ENCODE measurements at regions not wholly inside any gene's neighbourhood (a gene's known extent, or its start where the extent isn't known, plus 50 kb on each side); places are given as distances from the start of the nearest gene placed in this dataset.

GRCh38 chrX:69279234-69279633 is 114.0 kb upstream of the PJA1 start:
- no peak overlapping the region for H3K27ac ChIP-seq (ENCODE audit: insufficient read depth in 1 of 2, low read depth in 1 of 2, low read length in 2 of 2, poor library complexity in 1 of 2, severe bottlenecking in 2 of 2)
- CTCF ChIA-PET, result no interaction called here
- no peaks in the 10 kb centered on the region for H3K36me3 ChIP-seq (ENCODE audit: control insufficient read depth in 4 of 4, insufficient read depth in 4 of 4, low read length in 3 of 4)
- peaks cover 0 to 9% (median 2%) of the 10 kb centered on the region in 5 experiments for H3K27me3 ChIP-seq (replicated peaks in 2 of 5; ENCODE audit: control insufficient read depth in 4 of 5, insufficient read depth in 5 of 5, low read length in 4 of 5)
- no peaks in the 10 kb centered on the region for H3K9me3 ChIP-seq (ENCODE audit: control extremely low read depth in 1 of 5, control insufficient read depth in 4 of 5, insufficient read depth in 2 of 5, low read depth in 1 of 5, low read length in 4 of 5)
- H3K4me1 ChIP-seq (ENCODE audit: control extremely low read depth in 1 of 4, control insufficient read depth in 4 of 4, insufficient read depth in 4 of 4, low read length in 3 of 4), result no peaks in the 10 kb centered on the region
- no peak overlapping the region for H3K4me3 ChIP-seq (ENCODE audit: control insufficient read depth in 1 of 7, extremely low read depth in 1 of 7, insufficient read depth in 4 of 7, low read depth in 2 of 7, low read length in 6 of 7)
- WGBS (ENCODE audit: insufficient coverage), result 83% methylated on average over 1 of the region's 3 CpGs
- POLR2A ChIA-PET, result no interaction called here
- no peak for DNase-seq

- Histone ChIP-seq H3K27me3 (replicated peaks in 2 of 5; ENCODE audit: control insufficient read depth in 4 of 5, insufficient read depth in 5 of 5, low read length in 4 of 5) (peaks cover 0 to 7% (median 0%) of the 10 kb centered on the region in 5 experiments), H3K4me3 (ENCODE audit: control insufficient read depth in 1 of 7, extremely low read depth in 1 of 7, insufficient read depth in 4 of 7, low read depth in 2 of 7, low read length in 6 of 7) (no peak overlapping the region), H3K27ac (ENCODE audit: insufficient read depth in 1 of 2, low read depth in 1 of 2, low read length in 2 of 2, poor library complexity in 1 of 2, severe bottlenecking in 2 of 2) (no peak overlapping the region), H3K36me3 (ENCODE audit: control insufficient read depth in 4 of 4, insufficient read depth in 4 of 4, low read length in 3 of 4) (no peaks in the 10 kb centered on the region), H3K4me1 (ENCODE audit: control extremely low read depth in 1 of 4, control insufficient read depth in 4 of 4, insufficient read depth in 4 of 4, low read length in 3 of 4) (no peaks in the 10 kb centered on the region), H3K9me3 (ENCODE audit: control extremely low read depth in 1 of 5, control insufficient read depth in 4 of 5, insufficient read depth in 2 of 5, low read depth in 1 of 5, low read length in 4 of 5) (no peaks in the 10 kb centered on the region)
- 43% methylated on average over 6 of the region's 16 CpGs for WGBS (ENCODE audit: insufficient coverage)
- CTCF ChIA-PET, result no interaction called here
- no peak for DNase-seq
- POLR2A ChIA-PET, result no interaction called here
These were observed 112.9 kb upstream of the PJA1 start for GRCh38 chrX:69278031-69278687.

GRCh38 chrX:69277369-69277990 is 112.2 kb upstream of the PJA1 start:
- Histone ChIP-seq H3K9me3 (ENCODE audit: control extremely low read depth in 1 of 5, control insufficient read depth in 4 of 5, insufficient read depth in 2 of 5, low read depth in 1 of 5, low read length in 4 of 5) (no peaks in the 10 kb centered on the region), H3K36me3 (ENCODE audit: control insufficient read depth in 4 of 4, insufficient read depth in 4 of 4, low read length in 3 of 4) (no peaks in the 10 kb centered on the region), H3K27me3 (replicated peaks in 2 of 5; ENCODE audit: control insufficient read depth in 4 of 5, insufficient read depth in 5 of 5, low read length in 4 of 5) (peaks cover 0 to 7% (median 0%) of the 10 kb centered on the region in 5 experiments), H3K4me3 (ENCODE audit: control insufficient read depth in 1 of 7, extremely low read depth in 1 of 7, insufficient read depth in 4 of 7, low read depth in 2 of 7, low read length in 6 of 7) (no peak overlapping the region), H3K4me1 (ENCODE audit: control extremely low read depth in 1 of 4, control insufficient read depth in 4 of 4, insufficient read depth in 4 of 4, low read length in 3 of 4) (no peaks in the 10 kb centered on the region), H3K27ac (ENCODE audit: insufficient read depth in 1 of 2, low read depth in 1 of 2, low read length in 2 of 2, poor library complexity in 1 of 2, severe bottlenecking in 2 of 2) (no peak overlapping the region)
- POLR2A ChIA-PET, result no interaction called here
- no peak for DNase-seq
- CTCF ChIA-PET, result no interaction called here
- WGBS (ENCODE audit: insufficient coverage), result 92% methylated on average over 8 of the region's 9 CpGs

- no peaks in the 10 kb centered on the region for H3K4me1 ChIP-seq (ENCODE audit: control extremely low read depth in 1 of 4, control insufficient read depth in 4 of 4, insufficient read depth in 4 of 4, low read length in 3 of 4)
- no peak overlapping the region for H3K27ac ChIP-seq (ENCODE audit: insufficient read depth in 1 of 2, low read depth in 1 of 2, low read length in 2 of 2, poor library complexity in 1 of 2, severe bottlenecking in 2 of 2)
- no peak for DNase-seq
- H3K9me3 ChIP-seq (ENCODE audit: control extremely low read depth in 1 of 5, control insufficient read depth in 4 of 5, insufficient read depth in 2 of 5, low read depth in 1 of 5, low read length in 4 of 5), result no peaks in the 10 kb centered on the region
- no peak overlapping the region for H3K4me3 ChIP-seq (ENCODE audit: control insufficient read depth in 1 of 7, extremely low read depth in 1 of 7, insufficient read depth in 4 of 7, low read depth in 2 of 7, low read length in 6 of 7)
- ChIA-PET CTCF (no interaction called here), POLR2A (no interaction called here)
- WGBS (ENCODE audit: insufficient coverage), result 20% methylated on average over 1 of the region's 1 CpG
- peaks cover 0 to 26% (median 0%) of the 10 kb centered on the region in 5 experiments for H3K27me3 ChIP-seq (replicated peaks in 2 of 5; ENCODE audit: control insufficient read depth in 4 of 5, insufficient read depth in 5 of 5, low read length in 4 of 5)
- no peaks in the 10 kb centered on the region for H3K36me3 ChIP-seq (ENCODE audit: control insufficient read depth in 4 of 4, insufficient read depth in 4 of 4, low read length in 3 of 4)
These were observed 103.4 kb upstream of the PJA1 start for GRCh38 chrX:69268611-69269010.

- ChIA-PET CTCF (no interaction called here), POLR2A (no interaction called here)
- DNase-seq, result no peak
- Histone ChIP-seq H3K36me3 (ENCODE audit: control insufficient read depth in 4 of 4, insufficient read depth in 4 of 4, low read length in 3 of 4) (no peaks in the 10 kb centered on the region), H3K27me3 (replicated peaks in 2 of 5; ENCODE audit: control insufficient read depth in 4 of 5, insufficient read depth in 5 of 5, low read length in 4 of 5) (peaks cover 0 to 53% (median 5%) of the 10 kb centered on the region in 5 experiments), H3K9me3 (ENCODE audit: control extremely low read depth in 1 of 5, control insufficient read depth in 4 of 5, insufficient read depth in 2 of 5, low read depth in 1 of 5, low read length in 4 of 5) (no peaks in the 10 kb centered on the region), H3K4me1 (ENCODE audit: control extremely low read depth in 1 of 4, control insufficient read depth in 4 of 4, insufficient read depth in 4 of 4, low read length in 3 of 4) (no peaks in the 10 kb centered on the region), H3K4me3 (ENCODE audit: control insufficient read depth in 1 of 7, extremely low read depth in 1 of 7, insufficient read depth in 4 of 7, low read depth in 2 of 7, low read length in 6 of 7) (no peak overlapping the region), H3K27ac (ENCODE audit: insufficient read depth in 1 of 2, low read depth in 1 of 2, low read length in 2 of 2, poor library complexity in 1 of 2, severe bottlenecking in 2 of 2) (no peak overlapping the region)
- WGBS (ENCODE audit: insufficient coverage), result 38% methylated on average over 12 of the region's 13 CpGs
These were observed 98.9 kb upstream of the PJA1 start for GRCh38 chrX:69264158-69264581.

GRCh38 chrX:69263251-69263820 is 98.1 kb upstream of the PJA1 start:
- 80% methylated on average over 1 of the region's 3 CpGs for WGBS (ENCODE audit: insufficient coverage)

More at GRCh38 chrX:69263251-69263820, 98.1 kb upstream of the PJA1 start:
- Histone ChIP-seq H3K27me3 (replicated peaks in 2 of 5; ENCODE audit: control insufficient read depth in 4 of 5, insufficient read depth in 5 of 5, low read length in 4 of 5) (peaks cover 0 to 53% (median 5%) of the 10 kb centered on the region in 5 experiments), H3K27ac (ENCODE audit: insufficient read depth in 1 of 2, low read depth in 1 of 2, low read length in 2 of 2, poor library complexity in 1 of 2, severe bottlenecking in 2 of 2) (no peak overlapping the region), H3K4me1 (ENCODE audit: control extremely low read depth in 1 of 4, control insufficient read depth in 4 of 4, insufficient read depth in 4 of 4, low read length in 3 of 4) (no peaks in the 10 kb centered on the region), H3K9me3 (ENCODE audit: control extremely low read depth in 1 of 5, control insufficient read depth in 4 of 5, insufficient read depth in 2 of 5, low read depth in 1 of 5, low read length in 4 of 5) (no peaks in the 10 kb centered on the region), H3K4me3 (ENCODE audit: control insufficient read depth in 1 of 7, extremely low read depth in 1 of 7, insufficient read depth in 4 of 7, low read depth in 2 of 7, low read length in 6 of 7) (no peak overlapping the region), H3K36me3 (ENCODE audit: control insufficient read depth in 4 of 4, insufficient read depth in 4 of 4, low read length in 3 of 4) (no peaks in the 10 kb centered on the region)
- no peak for DNase-seq
- ChIA-PET CTCF (no interaction called here), POLR2A (no interaction called here)
